ENCODE measurements at regions not wholly inside any gene's neighbourhood (a gene's known extent, or its start where the extent isn't known, plus 50 kb on each side); places are given as distances from the start of the nearest gene placed in this dataset.

- TF ChIP-seq CTCF (IDR thresholded peaks at IDR 0.05), result no peak
- Histone ChIP-seq H3K36me3 (ENCODE audit: insufficient read depth in 1 of 2, low read depth in 1 of 2) (no peaks in the 10 kb centered on the region), H3K4me3 (no peak overlapping the region), H3K27ac (no peak overlapping the region), H3K27me3 (ENCODE audit: insufficient read depth in 3 of 3, low read length in 2 of 3) (no peaks in the 10 kb centered on the region), H3K4me1 (no peaks in the 10 kb centered on the region), H3K9me3 (peaks cover 2% of the 10 kb centered on the region)
- WGBS, 3 donors, result 83 to 94% (median 91%) methylated on average over 1 of the region's 1 CpG
- DNase-seq, result no peak
- no peak for ATAC-seq
- intact Hi-C loops (cut with DNase I), result no loop called here
These were observed 78.0 kb upstream of the SORCS3 start for GRCh38 chr10:104563051-104563450.

- no peak for ATAC-seq
These were observed 77.5 kb upstream of the SORCS3 start for GRCh38 chr10:104563548-104563947.

GRCh38 chr10:104574427-104574826 lies 66.7 kb upstream of the SORCS3 start:
- H3K4me3 ChIP-seq, result no peak overlapping the region
- H3K27me3 ChIP-seq (ENCODE audit: insufficient read depth in 3 of 3, low read length in 2 of 3), result no peaks in the 10 kb centered on the region
- no peaks in the 10 kb centered on the region for H3K4me1 ChIP-seq
- ATAC-seq (no peak), DNase-seq (no peak)
- intact Hi-C loops (cut with DNase I), result no loop called here
- peaks cover 16% of the 10 kb centered on the region for H3K9me3 ChIP-seq
- H3K36me3 ChIP-seq (ENCODE audit: insufficient read depth in 1 of 2, low read depth in 1 of 2), result no peaks in the 10 kb centered on the region
- no peak for TF ChIP-seq CTCF (IDR thresholded peaks at IDR 0.05)
- 84 to 89% (median 88%) methylated on average over 1 of the region's 1 CpG for WGBS, 3 donors
- no peak overlapping the region for H3K27ac ChIP-seq

More at GRCh38 chr10:104563548-104563947, 77.5 kb upstream of the SORCS3 start:
- no peaks in the 10 kb centered on the region for H3K4me1 ChIP-seq
- no peak for DNase-seq
- H3K27me3 ChIP-seq (ENCODE audit: insufficient read depth in 3 of 3, low read length in 2 of 3), result no peaks in the 10 kb centered on the region
- H3K9me3 ChIP-seq, result peaks cover 4% of the 10 kb centered on the region
- H3K27ac ChIP-seq, result no peak overlapping the region
- intact Hi-C loops (cut with DNase I), result no loop called here
- H3K4me3 ChIP-seq, result no peak overlapping the region
- no peaks in the 10 kb centered on the region for H3K36me3 ChIP-seq (ENCODE audit: insufficient read depth in 1 of 2, low read depth in 1 of 2)
- TF ChIP-seq CTCF (IDR thresholded peaks at IDR 0.05), result no peak

GRCh38 chr10:104574838-104575237 lies 66.3 kb upstream of the SORCS3 start:
- ATAC-seq (no peak), DNase-seq (no peak)
- Histone ChIP-seq H3K27ac (no peak overlapping the region), H3K9me3 (peaks cover 12% of the 10 kb centered on the region), H3K4me3 (no peak overlapping the region), H3K4me1 (no peaks in the 10 kb centered on the region), H3K36me3 (ENCODE audit: insufficient read depth in 1 of 2, low read depth in 1 of 2) (no peaks in the 10 kb centered on the region), H3K27me3 (ENCODE audit: insufficient read depth in 3 of 3, low read length in 2 of 3) (no peaks in the 10 kb centered on the region)
- intact Hi-C loops (cut with DNase I), result no loop called here
- TF ChIP-seq CTCF (IDR thresholded peaks at IDR 0.05), result no peak

- Histone ChIP-seq H3K4me3 (no peak overlapping the region), H3K4me1 (no peaks in the 10 kb centered on the region), H3K27me3 (ENCODE audit: insufficient read depth in 3 of 3, low read length in 2 of 3) (peaks cover 0 to 4% (median 2%) of the 10 kb centered on the region in 3 donors), H3K9me3 (no peaks in the 10 kb centered on the region), H3K27ac (no peak overlapping the region), H3K36me3 (ENCODE audit: insufficient read depth in 1 of 2, low read depth in 1 of 2) (no peaks in the 10 kb centered on the region)
- no peak for TF ChIP-seq CTCF (IDR thresholded peaks at IDR 0.05)
- intact Hi-C loops (cut with DNase I), result no loop called here
- DNase-seq (no peak), ATAC-seq (no peak)
- 70 to 77% (median 75%) methylated on average over 5 of the region's 5 CpGs for WGBS, 3 donors
These were observed 64.5 kb upstream of the SORCS3 start for GRCh38 chr10:104576611-104577010.
